OCI-LY3 (cell line): ENCODE measurements at regions not wholly inside any gene's neighbourhood (a gene's known extent, or its start where the extent isn't known, plus 50 kb on each side); places are given as distances from the start of the nearest gene placed in this dataset.

ENCODE experiments used
- H2AFZ ChIP-seq: fragments of 200-600, 300-600 bp; shearing (Covaris generic); 2 replicates; pipeline ENCODE4 v1.6.0; 2014; ENCODE audit warnings: antibody characterized with exemption, low read depth, low read length
- H3K27ac ChIP-seq: fragments of 200-600, 300-600 bp; sonication (generic); 2 replicates; pipeline ENCODE4 v1.5.1; 2014; ENCODE audit warnings: mild to moderate bottlenecking, low read length, moderate library complexity, mixed read lengths
- H3K27me3 ChIP-seq: fragments of 200-600, 300-600 bp; sonication (generic); 2 replicates; pipeline ENCODE4 v1.6.1; 2014; ENCODE audit warnings: low read depth, low read length, mixed read lengths
- H3K36me3 ChIP-seq: fragments of 200-600, 300-600 bp; sonication (generic); replicated peaks from 2 replicates; pipeline ENCODE3; 2014; ENCODE audit warnings: low read depth, low read length, mixed read lengths
- H3K4me1 ChIP-seq: fragments of 300-600, 200-600 bp; sonication (generic); 2 replicates; pipeline ENCODE4 v1.6.1; 2014; ENCODE audit warnings: low read length, mixed read lengths
- H3K4me2 ChIP-seq: fragments of 200-600, 300-600 bp; sonication (generic); 2 replicates; pipeline ENCODE4 v1.6.1; 2014; ENCODE audit warnings: low read length, mixed read lengths
- H3K4me3 ChIP-seq: fragments of 300-600, 200-600 bp; sonication (generic); 2 replicates; pipeline ENCODE4 v1.5.1; 2014; ENCODE audit warnings: antibody characterized with exemption, mild to moderate bottlenecking, low read length, moderate library complexity
- H3K79me2 ChIP-seq: fragments of 300-600, 200-600 bp; shearing (Covaris generic); 2 replicates; pipeline ENCODE4 v1.6.1; 2014; ENCODE audit warnings: mild to moderate bottlenecking, low read length, mixed read lengths
- H3K9ac ChIP-seq: fragments of 300-600, 200-600 bp; shearing (Covaris generic); 2 replicates; pipeline ENCODE4 v1.6.0; 2014; ENCODE audit warnings: mild to moderate bottlenecking, low read length, moderate library complexity
- H3K9me3 ChIP-seq: fragments of 200-600, 300-600 bp; shearing (Covaris generic); 2 replicates; pipeline ENCODE4 v1.6.1; 2014; ENCODE audit warnings: low read length, mixed read lengths; ENCODE audit not compliant: insufficient read depth
- H4K20me1 ChIP-seq: fragments of 200-600, 300-600 bp; sonication (generic); 2 replicates; pipeline ENCODE4 v1.6.1; 2016; ENCODE audit warnings: low read length, mixed read lengths; ENCODE audit not compliant: insufficient read depth
- EZH2phosphoT487 ChIP-seq: fragments of 200-600 bp; shearing (Covaris generic); IDR thresholded peaks from 2 replicates; pipeline ENCODE4 v1.6.1; 2018; ENCODE audit warnings: antibody characterized with exemption, mixed run types, low read depth
- TF ChIP-seq, protein P1 (sequence below): fragments of 200-600, 300-600 bp; sonication (generic); IDR thresholded peaks from 2 replicates; pipeline ENCODE4 v1.5.1; 2014; ENCODE audit warnings: antibody characterized with exemption, low read length, low read depth

DNA sequence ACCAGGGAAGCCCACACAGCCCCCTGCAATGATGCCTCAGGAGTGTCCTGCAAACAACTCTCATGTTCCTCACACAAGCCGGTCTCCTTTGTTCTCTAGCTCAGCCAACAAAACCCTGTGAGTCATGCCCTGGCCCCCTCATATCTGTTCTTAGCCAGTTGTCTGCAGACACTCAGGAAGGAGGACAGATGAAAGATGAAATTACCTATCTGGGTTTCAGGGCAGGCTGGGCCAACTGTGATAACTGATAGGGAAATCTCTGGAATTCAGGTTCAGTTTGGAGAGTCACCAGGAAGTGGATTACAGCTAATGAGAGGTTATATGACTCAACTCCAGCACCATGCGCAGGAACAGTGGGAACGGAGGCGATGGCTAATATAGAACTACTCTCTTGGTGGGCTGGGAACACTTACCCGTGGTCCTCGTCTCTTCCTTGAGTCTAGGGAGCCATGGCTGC lies 352.0 kb upstream of the ADAMTS9 start:
- H3K27me3 ChIP-seq: 0 out of 2 replicates have a peak, but pooled peaks cover 2% of the 10 kb centered on the region
- H4K20me1 ChIP-seq: no peaks in the 10 kb centered on the region
- no peak overlapping the region for H3K9ac ChIP-seq
- H3K9me3 ChIP-seq: no peaks in the 10 kb centered on the region
- H3K4me1 ChIP-seq: no peaks in the 10 kb centered on the region
- no peak overlapping the region for H3K4me2 ChIP-seq
- no peak overlapping the region for H2AFZ ChIP-seq
- H3K36me3 ChIP-seq: no peaks in the 10 kb centered on the region
- no peak overlapping the region for H3K4me3 ChIP-seq
- no peaks in the 10 kb centered on the region for H3K79me2 ChIP-seq
- no peak overlapping the region for H3K27ac ChIP-seq
- TF ChIP-seq, protein P1, sequence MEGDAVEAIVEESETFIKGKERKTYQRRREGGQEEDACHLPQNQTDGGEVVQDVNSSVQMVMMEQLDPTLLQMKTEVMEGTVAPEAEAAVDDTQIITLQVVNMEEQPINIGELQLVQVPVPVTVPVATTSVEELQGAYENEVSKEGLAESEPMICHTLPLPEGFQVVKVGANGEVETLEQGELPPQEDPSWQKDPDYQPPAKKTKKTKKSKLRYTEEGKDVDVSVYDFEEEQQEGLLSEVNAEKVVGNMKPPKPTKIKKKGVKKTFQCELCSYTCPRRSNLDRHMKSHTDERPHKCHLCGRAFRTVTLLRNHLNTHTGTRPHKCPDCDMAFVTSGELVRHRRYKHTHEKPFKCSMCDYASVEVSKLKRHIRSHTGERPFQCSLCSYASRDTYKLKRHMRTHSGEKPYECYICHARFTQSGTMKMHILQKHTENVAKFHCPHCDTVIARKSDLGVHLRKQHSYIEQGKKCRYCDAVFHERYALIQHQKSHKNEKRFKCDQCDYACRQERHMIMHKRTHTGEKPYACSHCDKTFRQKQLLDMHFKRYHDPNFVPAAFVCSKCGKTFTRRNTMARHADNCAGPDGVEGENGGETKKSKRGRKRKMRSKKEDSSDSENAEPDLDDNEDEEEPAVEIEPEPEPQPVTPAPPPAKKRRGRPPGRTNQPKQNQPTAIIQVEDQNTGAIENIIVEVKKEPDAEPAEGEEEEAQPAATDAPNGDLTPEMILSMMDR: no peak
- no peak for TF ChIP-seq EZH2phosphoT487

DNA sequence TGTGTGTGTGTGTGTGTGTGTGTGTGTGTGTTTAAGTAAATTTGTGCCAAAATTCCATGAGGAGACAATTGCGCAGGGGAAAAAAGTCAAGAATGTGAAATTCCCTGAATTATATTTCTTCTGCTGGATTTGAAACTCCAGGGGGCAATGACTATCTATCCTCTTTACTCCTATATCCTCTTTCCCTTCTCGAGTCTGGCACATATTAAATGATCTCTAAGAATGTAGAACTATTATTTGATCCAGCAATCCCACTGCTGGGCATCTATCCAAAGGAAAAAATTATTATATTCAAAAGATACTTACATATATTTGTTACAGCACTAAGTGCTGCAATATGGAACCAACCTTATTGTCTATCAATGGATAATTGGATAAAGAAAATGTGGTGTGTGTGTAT lies 350.1 kb upstream of the ADAMTS9 start:
- Histone ChIP-seq H3K4me2 (no peak overlapping the region), H3K4me3 (no peak overlapping the region), H3K27me3 (0 out of 2 replicates have a peak, but pooled peaks cover 2% of the 10 kb centered on the region), H2AFZ (no peak overlapping the region), H4K20me1 (no peaks in the 10 kb centered on the region), H3K9ac (no peak overlapping the region), H3K36me3 (no peaks in the 10 kb centered on the region), H3K79me2 (no peaks in the 10 kb centered on the region), H3K27ac (no peak overlapping the region), H3K9me3 (no peaks in the 10 kb centered on the region), H3K4me1 (no peaks in the 10 kb centered on the region)
- TF ChIP-seq EZH2phosphoT487: no peak
- TF ChIP-seq, protein P1: no peak

DNA sequence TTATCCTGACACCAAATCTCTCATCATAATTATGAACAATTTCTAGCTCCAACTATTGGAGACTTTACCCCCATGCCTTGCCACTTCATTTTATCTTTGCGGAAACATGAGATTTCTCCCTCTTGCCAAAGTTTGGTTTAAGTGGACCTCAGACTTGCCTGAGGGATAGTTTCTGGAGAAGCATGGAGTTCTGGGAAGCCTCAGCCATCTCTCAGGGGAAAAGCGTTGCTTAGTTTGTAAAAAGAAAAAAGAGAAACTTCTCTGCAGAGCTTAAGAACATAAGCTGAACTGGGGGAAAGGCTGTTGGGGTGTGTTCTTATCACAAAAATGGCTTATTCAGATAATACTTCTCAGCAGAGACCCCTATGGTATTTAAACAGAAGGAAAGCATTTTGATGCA lies 347.4 kb upstream of the ADAMTS9 start:
- Histone ChIP-seq H3K4me3 (no peak overlapping the region), H3K4me1 (no peaks in the 10 kb centered on the region), H3K9ac (no peak overlapping the region), H3K27me3 (no peaks in the 10 kb centered on the region), H2AFZ (no peak overlapping the region), H3K4me2 (no peak overlapping the region), H3K79me2 (no peaks in the 10 kb centered on the region), H3K9me3 (no peaks in the 10 kb centered on the region), H4K20me1 (no peaks in the 10 kb centered on the region), H3K36me3 (no peaks in the 10 kb centered on the region), H3K27ac (no peak overlapping the region)
- TF ChIP-seq, protein P1: no peak
- TF ChIP-seq EZH2phosphoT487: no peak

DNA sequence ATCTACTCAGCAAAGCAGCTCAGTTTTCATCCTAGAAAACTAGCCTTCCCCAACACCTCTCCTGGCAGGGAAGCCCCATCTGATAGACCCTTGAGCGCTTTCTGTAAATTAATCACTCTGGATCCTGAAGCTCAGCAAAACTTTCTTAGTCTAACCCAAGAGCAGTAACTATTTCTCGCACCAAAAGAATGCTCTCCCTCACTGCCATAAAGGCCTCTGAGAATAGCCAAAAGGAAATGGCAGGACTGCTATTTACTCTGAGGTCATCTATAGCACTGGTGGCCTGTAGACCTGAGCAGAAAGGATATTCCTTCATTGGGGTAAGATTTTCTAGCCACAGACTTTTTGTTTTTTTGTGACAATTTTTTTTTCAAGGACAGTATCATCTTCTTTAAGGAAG lies 345.8 kb upstream of the ADAMTS9 start:
- Histone ChIP-seq H3K4me2 (no peak overlapping the region), H3K4me3 (no peak overlapping the region), H3K9me3 (no peaks in the 10 kb centered on the region), H3K4me1 (no peaks in the 10 kb centered on the region), H4K20me1 (no peaks in the 10 kb centered on the region), H3K79me2 (no peaks in the 10 kb centered on the region), H3K27me3 (no peaks in the 10 kb centered on the region), H3K9ac (no peak overlapping the region), H2AFZ (no peak overlapping the region), H3K36me3 (no peaks in the 10 kb centered on the region), H3K27ac (no peak overlapping the region)
- TF ChIP-seq, protein P1: no peak
- no peak for TF ChIP-seq EZH2phosphoT487
